Liver (tissue), 8 donors: ENCODE measurements at regions not wholly inside any gene's neighbourhood (a gene's known extent, or its start where the extent isn't known, plus 50 kb on each side); places are given as distances from the start of the nearest gene placed in this dataset.

Source experiments
- DNase-seq: peaks from one replicate; pipeline ENCODE4 v3.0.0-alpha.2; 2017; ENCODE audit warnings: low spot score
- H3K27ac ChIP-seq, 2 donors: one replicate each; pipeline ENCODE4 v1.7.0; 2013; ENCODE audit warnings: inconsistent platforms in 2 of 2, low read length in 2 of 2, control low read depth in 1 of 2, low read depth in 1 of 2, mild to moderate bottlenecking in 1 of 2
- H3K27me3 ChIP-seq, 4 donors: one replicate each; pipeline versions ENCODE4 v1.6.1 to v1.7.0; 2013; ENCODE audit warnings: low read length in 3 of 4, inconsistent platforms in 1 of 4, mild to moderate bottlenecking in 1 of 4, moderate library complexity in 1 of 4; ENCODE audit not compliant: control insufficient read depth in 4 of 4, insufficient read depth in 4 of 4
- H3K36me3 ChIP-seq, 4 donors: one replicate each; pipeline versions ENCODE4 v1.6.1 to v1.7.0; 2013; ENCODE audit warnings: low read length in 3 of 4, mild to moderate bottlenecking in 3 of 4, low read depth in 1 of 4, moderate library complexity in 1 of 4; ENCODE audit not compliant: control insufficient read depth in 4 of 4, insufficient read depth in 3 of 4
- H3K4me1 ChIP-seq, 4 donors: one replicate each; pipeline versions ENCODE4 v1.6.1 to v1.7.0; 2013; ENCODE audit warnings: low read length in 3 of 4, mild to moderate bottlenecking in 3 of 4, moderate library complexity in 1 of 4; ENCODE audit not compliant: control insufficient read depth in 4 of 4, insufficient read depth in 4 of 4
- H3K4me3 ChIP-seq, 3 donors: one replicate each; pipeline versions ENCODE4 v1.6.1 to v1.7.0; 2013; ENCODE audit warnings: low read length in 3 of 3, control low read depth in 1 of 3, low read depth in 1 of 3, mild to moderate bottlenecking in 1 of 3
- H3K9ac ChIP-seq, 2 donors: one replicate each; pipeline ENCODE4 v1.7.0; 2013; ENCODE audit warnings: low read length in 2 of 2, mild to moderate bottlenecking in 2 of 2, moderate library complexity in 2 of 2, control low read depth in 1 of 2, low read depth in 1 of 2
- H3K9me3 ChIP-seq, 4 donors: one replicate each; pipeline versions ENCODE4 v1.6.1 to v1.7.0; 2013; ENCODE audit warnings: low read length in 3 of 4; ENCODE audit not compliant: control insufficient read depth in 4 of 4
- CTCF ChIP-seq: fragments of 150-350 bp; IDR thresholded peaks from 2 replicates; pipeline ENCODE4 v1.5.1; 2017; ENCODE audit warnings: improper control_type of control experiment, low read depth, low read length; ENCODE audit not compliant: missing input control
- EGR1 ChIP-seq, 2 donors: IDR thresholded peaks; 2 replicates each; pipeline ENCODE4 v1.6.1; 2016 to 2018; ENCODE audit warnings: antibody characterized with exemption in 2 of 2, low read depth in 2 of 2
- FOXA1 ChIP-seq: IDR thresholded peaks from 2 replicates; pipeline ENCODE4 v1.6.1; 2016; ENCODE audit warnings: antibody characterized with exemption
- FOXA2 ChIP-seq: IDR thresholded peaks from 2 replicates; pipeline ENCODE4 v1.6.1; 2016; ENCODE audit warnings: antibody characterized with exemption
- GABPA ChIP-seq, 2 donors: IDR thresholded peaks in 1 of 2; conservative IDR thresholded peaks in 1 of 2; 2 replicates each; pipeline ENCODE4 v1.6.1; 2016; ENCODE audit warnings: antibody characterized with exemption in 2 of 2, mild to moderate bottlenecking in 1 of 2, moderate library complexity in 1 of 2
- HNF4A ChIP-seq, 2 donors: conservative IDR thresholded peaks; 2 replicates each; pipeline ENCODE4 v1.6.1; 2016; ENCODE audit warnings: antibody characterized with exemption in 2 of 2, mild to moderate bottlenecking in 2 of 2
- HNF4G ChIP-seq: IDR thresholded peaks from 2 replicates; pipeline ENCODE4 v1.6.1; 2016; ENCODE audit warnings: antibody characterized with exemption
- JUND ChIP-seq, 2 donors: IDR thresholded peaks; 2 replicates each; pipeline ENCODE4 v1.6.1; 2016; ENCODE audit warnings: antibody characterized with exemption in 2 of 2
- MAX ChIP-seq: IDR thresholded peaks from 2 replicates; pipeline ENCODE4 v1.6.1; 2016; ENCODE audit warnings: antibody characterized with exemption
- NR2F2 ChIP-seq: IDR thresholded peaks from 2 replicates; pipeline ENCODE4 v1.6.1; 2016; ENCODE audit warnings: antibody characterized with exemption
- RAD21 ChIP-seq, 2 donors: IDR thresholded peaks; 2 replicates each; pipeline ENCODE4 v1.6.1; 2016; ENCODE audit warnings: antibody characterized with exemption in 2 of 2, mild to moderate bottlenecking in 2 of 2
- REST ChIP-seq: IDR thresholded peaks from 2 replicates; pipeline ENCODE4 v1.6.1; 2016; ENCODE audit warnings: antibody characterized with exemption, mild to moderate bottlenecking
- RXRA ChIP-seq, 2 donors: IDR thresholded peaks; 2 replicates each; pipeline ENCODE4 v1.6.1; 2017 to 2018; ENCODE audit warnings: antibody characterized with exemption in 2 of 2, mild to moderate bottlenecking in 1 of 2
- SP1 ChIP-seq: IDR thresholded peaks from 2 replicates; pipeline ENCODE4 v1.6.1; 2018; ENCODE audit warnings: antibody characterized with exemption, mild to moderate bottlenecking
- TAF1 ChIP-seq: conservative IDR thresholded peaks from 2 replicates; pipeline ENCODE4 v1.6.1; 2016; ENCODE audit warnings: antibody characterized with exemption, mild to moderate bottlenecking
- YY1 ChIP-seq: IDR thresholded peaks from 2 replicates; pipeline ENCODE4 v1.6.1; 2016; ENCODE audit warnings: antibody characterized with exemption, mild to moderate bottlenecking
- ZBTB33 ChIP-seq: IDR thresholded peaks from 2 replicates; pipeline ENCODE4 v1.6.1; 2016; ENCODE audit warnings: antibody characterized with exemption
- WGBS: extraction: QIAGEN DNeasy Blood & Tissue Kit; methylation state at CpG from one replicate; pipeline ENCODE4 v1.1.7; 2013; 5-methylcytosine and 5-hydroxymethylcytosine counted together
- donor health status: healthy.
- donor health status: healthy.
- donor health status: healthy.
- donor health status: healthy.
- donor health status: healthy.

- TF ChIP-seq JUND (IDR thresholded peaks at IDR 0.05) (no peak), FOXA1 (no peak), HNF4G (no peak), NR2F2 (no peak), EGR1 (IDR thresholded peaks at IDR 0.05; ENCODE audit: low read depth in 2 of 2) (no peak), RAD21 (IDR thresholded peaks at IDR 0.05) (no peak), ZBTB33 (no peak)
Measured at GRCh38 chr22:48025096-48025495, 1262.6 kb downstream of the TBC1D22A start (continued).

GRCh38 chr22:48021991-48022401 lies 1259.5 kb downstream of the TBC1D22A start:
- Histone ChIP-seq H3K9me3 (peaks cover 6 to 12% (median 9%) of the 10 kb centered on the region in 4 donors), H3K36me3 (no peaks in the 10 kb centered on the region), H3K4me3 (no peak overlapping the region), H3K27ac (no peak overlapping the region), H3K27me3 (peaks cover 0 to 6% (median 1%) of the 10 kb centered on the region in 4 donors), H3K9ac (no peak overlapping the region), H3K4me1 (no peaks in the 10 kb centered on the region)
- no peak for DNase-seq
- TF ChIP-seq YY1 (no peak), NR2F2 (no peak), GABPA (IDR thresholded peaks at IDR 0.05 in 1 of 2, conservative IDR thresholded peaks at IDR 0.05 in 1 of 2) (no peak), HNF4G (no peak), ZBTB33 (no peak), RAD21 (IDR thresholded peaks at IDR 0.05) (no peak), FOXA1 (no peak), TAF1 (no peak), REST (no peak), CTCF (no peak), HNF4A (conservative IDR thresholded peaks at IDR 0.05) (no peak), MAX (no peak), JUND (IDR thresholded peaks at IDR 0.05) (no peak), RXRA (IDR thresholded peaks at IDR 0.05) (no peak), SP1 (no peak), FOXA2 (no peak), EGR1 (IDR thresholded peaks at IDR 0.05; ENCODE audit: low read depth in 2 of 2) (no peak)
- WGBS = 65% methylated on average over 4 of the region's 4 CpGs
